Testis (tissue), 2 donors: ENCODE measurements at regions not wholly inside any gene's neighbourhood (a gene's known extent, or its start where the extent isn't known, plus 50 kb on each side); places are given as distances from the start of the nearest gene placed in this dataset.

Experiments used
- POLR2A ChIP-seq: fragments of 450-650 bp; IDR thresholded peaks from one replicate; pipeline ENCODE4 v1.6.1; 2017; ENCODE audit warnings: antibody characterized with exemption, mild to moderate bottlenecking, moderate library complexity
- TF ChIP-seq, protein P1 (sequence below), 3 experiments: fragments of 450-650 bp in 2 of 3; fragments of 200-600 bp in 1 of 3; sonication (generic) in 1 of 3; IDR thresholded peaks; one replicate each; pipeline ENCODE4 v1.5.1; 2016 to 2019; ENCODE audit warnings: antibody characterized with exemption in 3 of 3, mild to moderate bottlenecking in 2 of 3, moderate library complexity in 1 of 3

- TF ChIP-seq, protein P1, sequence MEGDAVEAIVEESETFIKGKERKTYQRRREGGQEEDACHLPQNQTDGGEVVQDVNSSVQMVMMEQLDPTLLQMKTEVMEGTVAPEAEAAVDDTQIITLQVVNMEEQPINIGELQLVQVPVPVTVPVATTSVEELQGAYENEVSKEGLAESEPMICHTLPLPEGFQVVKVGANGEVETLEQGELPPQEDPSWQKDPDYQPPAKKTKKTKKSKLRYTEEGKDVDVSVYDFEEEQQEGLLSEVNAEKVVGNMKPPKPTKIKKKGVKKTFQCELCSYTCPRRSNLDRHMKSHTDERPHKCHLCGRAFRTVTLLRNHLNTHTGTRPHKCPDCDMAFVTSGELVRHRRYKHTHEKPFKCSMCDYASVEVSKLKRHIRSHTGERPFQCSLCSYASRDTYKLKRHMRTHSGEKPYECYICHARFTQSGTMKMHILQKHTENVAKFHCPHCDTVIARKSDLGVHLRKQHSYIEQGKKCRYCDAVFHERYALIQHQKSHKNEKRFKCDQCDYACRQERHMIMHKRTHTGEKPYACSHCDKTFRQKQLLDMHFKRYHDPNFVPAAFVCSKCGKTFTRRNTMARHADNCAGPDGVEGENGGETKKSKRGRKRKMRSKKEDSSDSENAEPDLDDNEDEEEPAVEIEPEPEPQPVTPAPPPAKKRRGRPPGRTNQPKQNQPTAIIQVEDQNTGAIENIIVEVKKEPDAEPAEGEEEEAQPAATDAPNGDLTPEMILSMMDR (IDR thresholded peaks at IDR 0.05) = no peak
- TF ChIP-seq POLR2A = no peak
These were observed 68.4 kb downstream of the RPL22L1 start for GRCh38 chr3:170801597-170801996.
